GM19238 (cell line): ENCODE measurements at regions not wholly inside any gene's neighbourhood (a gene's known extent, or its start where the extent isn't known, plus 50 kb on each side); places are given as distances from the start of the nearest gene placed in this dataset.
"Not testable (repeated sequence)": the region's sequence is repeated elsewhere in the genome, so short reads cannot be mapped to it uniquely, and the experiment has no call there.

Source experiments
- DNase-seq: peaks from one replicate; pipeline ENCODE4 v3.0.0; 2011; ENCODE audit warnings: low spot score; ENCODE audit not compliant: insufficient read length

DNA sequence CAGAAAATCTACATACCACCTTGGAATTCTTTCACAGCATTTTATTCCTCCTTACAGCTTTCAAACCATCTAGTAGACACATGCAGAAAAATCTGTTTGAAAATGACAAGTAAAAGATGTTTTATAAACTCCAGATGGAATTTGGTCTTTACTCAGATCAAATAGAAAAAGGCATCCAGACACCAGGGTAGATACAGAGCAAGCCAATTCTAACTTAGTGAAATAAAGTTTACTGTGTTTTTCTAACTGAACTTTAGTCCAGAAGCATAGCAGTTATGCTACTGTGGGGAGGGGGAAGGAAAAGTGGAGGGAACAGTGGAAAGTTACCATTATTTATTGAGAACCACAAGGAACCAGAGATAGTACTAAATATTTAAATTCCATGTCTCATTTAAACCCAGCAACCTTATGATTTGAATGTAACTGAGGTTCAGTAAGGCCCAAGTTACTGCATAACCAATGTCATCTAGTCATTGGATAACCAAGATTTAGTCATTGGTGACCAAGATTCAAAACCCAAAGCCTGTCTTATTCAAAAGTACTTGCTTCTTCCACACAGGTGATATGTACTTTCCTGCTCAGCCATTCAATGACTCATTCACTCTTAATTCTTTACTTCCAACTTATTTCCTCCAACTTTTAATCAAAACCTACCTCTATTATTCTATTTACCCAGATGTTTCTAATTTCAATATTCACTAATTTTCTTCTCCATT lies 57.7 kb downstream of the RAD51AP2 start:
- DNase-seq = no peak

DNA sequence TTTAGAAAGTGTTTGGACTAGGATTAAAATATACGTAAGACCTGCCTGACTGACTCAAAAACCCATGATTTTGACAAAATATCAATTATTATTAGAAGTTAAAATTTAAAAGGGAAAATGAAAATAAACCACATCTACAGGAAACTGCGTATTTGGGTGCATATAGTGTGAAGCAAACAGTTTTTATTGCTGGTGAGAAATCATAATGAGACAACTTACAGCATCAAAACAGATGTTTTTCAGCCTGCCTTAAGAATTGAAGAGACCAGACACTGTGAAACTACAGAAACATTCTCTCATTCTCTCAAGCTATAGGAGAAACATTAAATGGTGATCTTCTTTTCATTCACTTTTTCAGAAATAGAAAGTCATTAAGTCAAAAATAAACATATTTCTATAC lies 62.9 kb downstream of the RAD51AP2 start:
- DNase-seq = no peak

DNA sequence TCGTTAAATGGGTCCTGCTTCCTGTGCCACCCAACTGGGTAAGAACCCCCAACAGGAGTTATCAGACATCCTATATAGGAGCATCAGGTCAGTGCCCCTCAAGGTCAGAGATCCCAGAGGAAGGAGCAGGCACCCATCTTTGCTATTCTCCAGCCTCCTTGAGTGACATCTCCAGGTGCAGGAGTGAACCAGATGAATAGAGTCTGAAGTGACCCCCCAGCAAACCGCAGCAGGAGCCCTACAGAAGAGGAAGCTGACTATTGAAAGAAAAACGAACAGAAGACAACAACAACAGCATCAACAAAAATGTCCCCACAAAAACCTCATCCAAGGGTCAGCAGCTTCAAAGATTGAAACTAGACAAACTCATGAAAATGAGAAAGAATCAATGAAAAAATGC lies 72.0 kb downstream of the RAD51AP2 start:
- not testable (repeated sequence) for DNase-seq

DNA sequence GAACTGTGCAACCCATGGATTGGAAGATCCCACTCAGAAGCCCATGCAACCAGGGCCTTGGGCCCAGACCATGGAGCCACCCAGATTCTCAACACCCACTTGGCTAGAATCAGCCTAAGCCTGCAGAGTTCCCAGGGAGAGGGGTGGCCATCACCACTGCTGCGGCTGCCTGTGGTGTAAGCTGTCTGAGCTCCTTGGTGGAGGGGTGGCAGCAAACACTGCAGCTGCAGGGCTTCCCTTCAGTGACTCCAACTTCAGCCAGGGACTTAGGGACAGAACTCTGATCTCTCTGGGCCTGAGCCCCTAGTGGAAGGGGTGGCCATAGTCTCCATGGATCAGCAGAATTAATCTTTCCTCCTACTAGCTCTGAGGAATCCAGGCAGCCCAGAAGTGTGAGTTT lies 72.5 kb downstream of the RAD51AP2 start:
- no peak for DNase-seq

DNA sequence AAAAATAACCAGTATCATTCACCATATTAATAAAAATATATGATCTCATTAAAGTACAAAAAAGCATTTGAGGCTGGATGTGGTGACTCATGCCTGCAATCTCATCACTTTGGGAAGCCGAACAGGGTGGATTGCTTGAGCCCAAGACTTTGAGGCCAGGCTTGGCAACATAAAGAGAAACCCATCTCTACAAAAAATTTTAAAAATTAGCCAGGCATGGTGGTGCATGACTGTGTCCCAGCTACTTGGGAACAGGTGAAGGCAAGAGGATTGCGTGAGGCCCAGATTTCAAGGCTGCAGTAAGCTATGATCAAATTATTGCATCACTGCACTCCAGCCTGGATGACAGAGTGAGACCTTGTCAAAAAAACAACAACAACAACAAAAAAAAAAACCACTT lies 75.9 kb downstream of the RAD51AP2 start:
- DNase-seq = no peak

DNA sequence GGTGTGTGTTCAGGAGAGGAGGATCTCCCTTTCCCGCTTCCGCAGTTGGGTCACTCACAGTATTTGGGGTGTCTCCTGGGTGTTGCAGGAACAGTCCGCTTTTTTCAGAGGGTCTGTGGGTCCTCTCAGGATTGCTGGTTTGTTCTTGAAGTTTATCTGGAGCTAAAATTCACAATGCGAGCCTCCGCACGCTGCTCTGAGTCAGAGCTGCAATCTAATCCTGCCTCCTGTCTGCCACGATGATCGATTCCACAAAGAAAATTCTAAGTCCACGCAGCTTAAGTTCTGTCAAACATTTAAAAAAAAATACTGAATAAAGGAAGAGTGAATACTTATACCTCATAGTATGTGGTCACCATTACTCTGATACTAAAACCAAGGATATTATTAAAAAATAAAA lies 76.5 kb downstream of the RAD51AP2 start:
- no peak for DNase-seq

DNA sequence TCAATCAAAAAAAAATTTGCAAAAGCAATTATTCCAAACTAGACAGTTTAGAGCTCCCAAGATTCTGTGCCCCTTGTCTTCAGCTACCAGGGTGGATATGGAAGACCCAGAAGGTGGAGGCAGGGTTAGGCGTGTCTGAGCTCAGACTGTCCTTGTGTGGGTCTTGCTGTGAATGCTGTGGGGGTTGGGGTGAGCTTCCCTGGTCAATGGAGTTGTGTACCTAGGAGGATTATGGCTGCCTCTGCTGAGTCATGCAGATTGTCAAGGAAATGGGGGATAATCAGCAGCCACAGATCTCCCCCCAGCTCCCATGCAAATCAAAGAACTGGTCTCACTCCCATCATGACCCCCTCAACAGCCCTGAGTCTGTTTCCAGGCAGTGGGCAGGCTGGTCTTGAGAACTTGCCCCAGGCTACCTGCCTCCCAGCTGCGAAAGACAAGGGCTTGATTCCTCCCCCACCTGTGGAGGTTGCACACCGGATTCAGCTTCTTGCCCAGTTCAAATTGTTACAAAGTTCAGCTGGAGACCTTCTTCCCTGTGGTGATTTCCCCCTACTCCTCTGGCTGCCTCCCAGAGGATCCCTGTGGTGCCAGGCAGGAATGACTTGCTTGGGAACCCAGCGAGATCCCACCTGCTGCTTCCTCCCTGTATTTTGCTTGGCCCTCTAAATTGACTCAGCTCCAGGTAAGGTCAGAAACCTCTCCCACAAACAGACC lies 77.0 kb downstream of the RAD51AP2 start:
- DNase-seq = no peak

DNA sequence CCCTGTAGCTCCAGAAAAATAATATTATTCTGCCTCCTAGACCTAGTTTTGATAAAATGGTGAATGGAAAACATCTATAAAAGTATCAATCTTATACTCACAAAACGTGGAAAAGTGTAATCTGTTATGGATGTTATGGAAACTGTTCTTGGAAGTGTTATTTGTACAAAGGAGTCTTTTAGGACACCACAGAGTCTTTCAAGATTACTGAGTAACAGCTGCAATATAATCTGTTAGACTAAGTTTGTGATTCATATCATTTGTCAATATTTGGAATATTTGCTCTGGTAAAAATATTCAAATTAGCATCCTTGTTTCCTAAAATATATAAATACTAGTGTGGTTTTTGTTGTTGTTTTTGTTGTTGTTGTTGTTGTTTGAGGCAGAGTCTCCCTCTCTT lies 87.9 kb downstream of the RAD51AP2 start:
- DNase-seq = no peak

DNA sequence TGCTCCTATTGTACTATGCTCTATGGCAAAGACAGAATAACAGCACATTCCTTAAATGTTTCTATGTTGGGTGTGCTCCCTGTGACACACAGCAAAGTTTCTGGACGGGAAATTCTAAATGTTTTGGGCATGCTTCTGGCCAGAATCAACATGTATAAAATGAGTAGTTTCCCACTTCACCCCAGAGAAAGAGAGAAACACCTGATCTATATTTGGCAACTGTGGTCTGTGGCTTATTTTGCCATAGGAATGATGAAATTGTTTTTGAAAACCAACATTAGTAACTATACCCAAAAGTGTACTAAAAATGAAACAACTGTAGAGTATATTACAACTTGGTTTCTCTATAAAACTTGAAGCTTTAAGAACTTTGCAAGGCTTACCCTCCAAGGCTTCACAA lies 89.1 kb downstream of the RAD51AP2 start:
- no peak for DNase-seq

DNA sequence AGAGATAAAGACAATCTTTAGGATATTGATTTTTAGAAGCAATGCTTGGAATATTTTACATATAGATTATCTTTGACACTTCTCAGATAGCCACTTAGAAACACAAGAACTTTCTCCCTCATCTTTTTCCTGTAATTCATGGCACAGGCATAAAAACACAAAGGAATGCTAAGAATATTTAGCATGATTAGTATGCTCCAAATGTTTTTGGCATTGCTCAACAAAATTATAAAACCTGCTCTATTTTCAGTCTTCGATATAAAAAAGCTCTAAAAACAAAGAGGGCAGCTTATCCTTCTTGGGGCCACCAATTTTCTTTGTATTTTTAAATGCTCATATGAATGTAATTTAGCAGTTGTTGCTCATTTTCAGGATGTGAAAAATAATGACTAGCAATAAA lies 90.8 kb downstream of the RAD51AP2 start:
- no peak for DNase-seq

DNA sequence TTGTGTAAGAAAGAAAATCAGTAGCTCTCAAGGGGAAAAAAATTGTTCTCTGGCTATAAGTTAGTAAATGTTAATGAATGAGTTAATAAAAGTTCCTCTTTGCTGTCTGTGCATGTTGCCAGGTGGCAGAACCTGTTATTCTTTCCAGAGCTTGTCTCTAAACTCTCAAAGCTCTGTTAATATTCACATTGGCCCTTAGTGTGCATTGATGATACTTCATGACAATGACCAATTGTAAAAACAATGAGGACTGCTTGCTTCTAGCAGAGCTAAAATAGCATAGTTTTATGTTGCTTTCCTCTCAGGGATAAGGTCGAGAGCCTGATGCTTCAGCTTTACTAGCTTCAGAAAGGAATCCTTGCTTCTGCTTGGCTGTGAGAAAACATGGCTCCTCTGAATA lies 91.5 kb downstream of the RAD51AP2 start:
- no peak for DNase-seq

DNA sequence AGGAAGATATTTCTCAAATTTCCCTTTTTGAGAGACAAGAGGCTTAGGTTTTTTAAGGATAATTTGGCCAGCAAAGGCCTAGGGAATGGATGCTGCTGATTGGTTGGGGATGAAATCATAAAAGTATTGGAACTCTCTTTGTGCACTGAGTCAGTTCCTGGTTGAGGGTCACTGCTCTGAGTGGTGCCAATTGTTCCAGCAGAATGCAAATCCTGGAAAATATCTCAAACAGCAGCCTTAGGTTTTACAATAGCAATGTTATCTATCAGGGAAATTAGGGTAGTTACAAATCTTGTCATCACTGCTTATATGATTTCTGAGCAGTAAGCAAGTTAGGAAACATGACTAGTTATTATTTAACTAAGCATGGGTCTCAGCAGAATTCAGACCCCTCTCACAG lies 96.2 kb downstream of the RAD51AP2 start:
- DNase-seq = no peak

DNA sequence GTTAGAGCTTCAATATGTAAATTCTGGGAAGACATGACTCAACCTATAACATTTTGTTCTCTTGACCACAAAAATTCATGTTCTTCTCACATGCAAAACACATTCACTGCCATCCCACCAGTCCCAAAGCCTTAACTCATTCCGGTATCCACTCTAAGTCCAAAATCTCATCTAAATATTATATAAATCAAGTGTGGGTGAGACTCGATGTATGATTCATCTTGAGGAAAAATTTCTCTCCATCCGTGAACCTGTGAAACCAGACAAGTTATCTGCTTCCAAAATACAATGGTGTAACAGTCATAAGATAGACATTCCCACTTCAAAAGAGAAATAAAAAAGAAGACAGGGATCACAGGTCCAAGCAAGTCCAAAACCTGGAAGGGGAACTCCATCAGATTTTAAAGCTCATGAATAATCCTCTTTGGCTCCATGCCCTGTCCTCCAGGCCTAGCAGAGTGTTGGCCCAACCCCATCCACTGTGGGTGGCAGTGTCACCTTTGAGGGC lies 101.3 kb downstream of the RAD51AP2 start:
- no peak for DNase-seq

DNA sequence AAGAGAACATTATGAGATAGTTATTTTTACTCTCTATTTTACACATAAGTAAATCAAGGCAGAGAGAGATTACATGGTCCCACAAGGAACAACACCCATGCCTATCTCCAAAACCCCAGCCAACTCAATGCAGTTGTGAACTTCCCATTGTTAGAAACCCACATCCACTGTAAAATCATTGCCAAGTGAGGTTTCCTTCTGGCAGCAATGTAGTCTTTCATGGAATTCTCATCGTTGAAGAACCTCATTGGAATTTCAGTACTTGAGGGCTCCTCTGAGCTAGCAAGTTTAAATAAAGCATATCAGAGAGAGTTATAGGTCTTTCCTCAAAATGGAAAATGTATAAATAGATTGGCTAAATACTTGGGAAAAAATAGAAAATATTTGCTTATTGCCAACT lies 105.2 kb downstream of the RAD51AP2 start:
- no peak for DNase-seq

DNA sequence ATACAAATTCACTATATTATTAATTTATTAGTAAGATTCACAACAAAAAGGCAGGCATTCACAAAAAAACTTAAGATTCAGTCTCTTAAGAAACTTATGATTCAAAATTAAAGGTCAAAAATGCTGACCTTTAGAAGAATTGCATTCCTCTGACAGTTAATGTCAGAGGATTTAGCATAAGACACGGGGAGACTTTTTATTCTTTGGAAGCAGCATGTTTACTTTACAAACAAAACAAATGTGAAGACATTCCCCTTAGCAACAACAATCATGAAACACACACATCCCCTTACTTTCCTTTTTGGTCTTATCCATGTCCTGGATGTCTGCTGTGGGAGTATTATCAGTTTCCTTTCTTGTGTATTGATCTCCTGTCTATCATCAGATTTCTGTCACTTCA lies 117.1 kb downstream of the RAD51AP2 start:
- no peak for DNase-seq

DNA sequence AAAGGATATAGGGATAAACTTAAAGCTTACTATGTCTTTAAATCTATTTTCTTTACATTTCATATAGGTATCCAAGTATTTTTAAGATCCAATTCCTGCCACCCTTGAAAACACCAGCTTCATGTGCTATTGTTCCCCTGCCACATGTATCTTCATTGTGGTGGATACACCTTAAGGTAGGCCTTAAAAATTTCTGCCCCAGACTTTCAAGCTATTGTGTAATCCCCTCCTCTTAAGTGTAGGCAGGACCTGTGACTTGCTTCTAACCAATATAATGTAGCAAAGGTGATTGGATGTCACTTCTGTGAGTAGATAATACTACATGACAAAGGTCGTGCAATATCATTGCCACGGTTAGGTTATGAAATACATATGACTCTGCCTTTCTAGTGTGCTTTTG lies 119.5 kb downstream of the RAD51AP2 start:
- no peak for DNase-seq

DNA sequence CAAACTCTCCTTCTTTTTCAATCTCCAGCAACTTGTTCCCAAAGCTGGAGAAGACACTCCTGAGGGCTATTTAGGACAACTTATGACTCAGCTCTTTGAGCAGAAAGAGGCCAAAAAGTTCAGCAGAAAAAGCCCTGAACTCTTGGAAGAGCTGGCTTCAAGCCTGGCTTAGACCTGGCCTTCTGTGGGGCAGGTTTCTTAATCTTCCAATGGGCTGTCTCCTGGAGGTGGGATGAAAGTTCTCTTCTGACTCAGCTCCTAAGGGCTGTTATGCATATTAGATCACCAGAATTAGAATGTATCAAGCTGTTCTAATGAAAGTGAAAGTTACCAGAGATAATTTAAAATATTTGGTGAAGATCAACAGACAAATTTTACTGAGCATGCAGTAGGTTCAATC lies 129.4 kb downstream of the RAD51AP2 start:
- DNase-seq = no peak

DNA sequence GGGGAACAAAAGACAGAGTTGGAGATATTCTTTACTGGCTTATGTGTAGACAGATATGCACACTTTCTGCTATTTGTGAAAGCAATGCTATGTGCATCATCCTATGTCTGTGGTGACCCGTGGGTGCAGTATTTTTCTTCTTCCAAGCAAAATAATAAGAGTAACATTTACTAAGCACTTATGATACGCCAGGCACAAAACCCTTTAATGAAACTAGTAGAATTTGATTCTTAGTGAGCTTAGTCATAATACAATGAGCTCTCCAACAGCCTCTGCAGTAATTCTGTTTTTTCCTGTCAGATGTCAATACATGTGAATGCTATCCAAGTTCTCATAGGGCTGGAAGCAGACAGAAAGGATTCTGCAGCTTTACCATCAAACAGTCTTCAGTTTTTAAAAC lies 130.6 kb downstream of the RAD51AP2 start:
- DNase-seq = no peak

DNA sequence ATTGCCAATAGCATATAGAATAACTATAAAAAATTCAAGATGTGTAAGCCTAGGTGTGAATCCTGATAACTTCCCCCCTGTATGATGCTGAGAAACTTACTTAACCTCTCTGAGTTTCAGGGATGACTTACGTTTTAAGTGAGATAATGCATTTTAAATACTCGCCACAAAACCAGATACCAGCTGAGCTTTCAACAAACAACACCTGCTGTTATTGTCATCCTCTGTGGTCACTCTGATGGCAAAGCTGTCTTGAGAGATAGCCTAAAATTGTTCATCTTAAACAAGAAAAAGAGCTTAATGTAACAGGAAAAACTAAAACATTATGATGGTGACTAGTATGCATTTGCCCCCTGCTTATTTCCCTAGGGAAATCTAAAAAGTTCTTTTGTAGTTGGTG lies 131.5 kb downstream of the RAD51AP2 start:
- no peak for DNase-seq

DNA sequence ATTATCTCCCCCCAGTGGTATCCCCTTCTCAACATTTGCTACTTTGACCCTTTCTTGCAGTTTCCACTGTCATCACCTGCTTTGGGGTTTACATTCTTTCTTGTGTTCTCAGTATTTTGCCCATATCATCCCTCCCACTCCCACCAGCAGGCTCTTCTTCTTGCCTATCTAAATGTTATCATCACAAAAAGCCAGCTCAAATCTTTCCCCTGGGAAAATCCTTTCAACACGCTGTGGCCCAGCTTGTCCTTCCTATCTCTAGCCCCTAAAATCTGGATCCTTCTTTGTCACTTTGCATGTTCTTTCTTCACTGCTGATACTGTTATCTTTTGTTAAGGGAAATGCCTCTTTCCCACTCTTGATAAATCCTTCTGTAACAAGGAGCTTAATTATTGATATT lies 138.2 kb downstream of the RAD51AP2 start:
- no peak for DNase-seq

DNA sequence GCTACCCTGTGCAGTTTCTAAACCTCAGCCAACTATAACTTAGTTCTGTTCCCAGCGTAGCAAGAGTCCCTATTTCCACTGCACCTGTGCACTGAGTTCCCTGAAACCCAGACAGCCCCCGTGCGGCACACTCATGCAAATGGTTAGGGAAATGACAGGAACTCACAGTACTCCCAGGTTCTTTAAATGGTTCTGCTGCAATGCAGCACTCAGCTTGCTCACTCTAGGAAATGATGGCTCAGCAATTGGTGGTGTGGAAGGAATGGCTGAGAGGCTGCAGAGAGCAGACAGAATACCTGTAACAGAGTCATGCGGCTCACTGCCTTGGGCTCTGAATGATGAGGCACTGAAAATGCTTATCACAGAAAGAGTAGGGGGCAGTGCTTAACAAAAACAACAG lies 143.0 kb downstream of the RAD51AP2 start:
- DNase-seq = no peak

DNA sequence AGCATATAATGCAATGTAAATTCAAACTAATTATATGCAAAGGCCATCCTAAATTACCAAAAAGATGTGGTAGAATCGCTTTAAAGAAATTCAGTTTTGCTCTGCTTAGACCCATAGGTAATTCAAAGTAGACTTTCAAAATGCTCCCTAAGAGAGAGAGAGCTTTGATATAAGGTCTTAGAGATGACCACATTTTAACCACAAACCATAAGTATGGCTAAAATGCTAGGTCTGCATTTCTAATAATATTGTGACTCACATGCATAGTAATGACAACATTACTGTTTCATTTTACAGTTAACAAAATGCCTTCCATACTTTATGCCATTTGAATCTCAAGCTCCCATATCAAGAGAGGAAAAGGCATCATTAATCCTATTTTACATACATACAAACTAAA lies 144.5 kb downstream of the RAD51AP2 start:
- DNase-seq = no peak

DNA sequence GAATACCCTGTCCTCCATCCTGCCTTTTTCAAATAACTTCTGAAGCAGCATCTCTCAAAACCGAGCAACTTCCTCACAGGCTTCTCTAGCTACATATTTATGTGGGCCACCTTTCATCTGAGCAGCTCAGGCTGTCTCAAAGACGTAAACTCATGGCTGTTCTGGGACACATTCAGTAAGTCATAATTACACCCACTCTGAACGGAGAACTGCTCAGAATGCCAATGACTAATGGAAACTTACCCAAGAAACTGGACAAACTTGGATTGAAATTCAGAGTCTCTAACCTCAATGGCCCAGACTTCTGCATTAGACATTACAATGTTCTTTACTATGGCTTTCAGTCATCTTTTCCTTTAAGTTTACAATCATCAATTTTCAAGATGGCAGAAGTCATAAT lies 145.2 kb downstream of the RAD51AP2 start:
- no peak for DNase-seq
